ENCODE measurements at regions not wholly inside any gene's neighbourhood (a gene's known extent, or its start where the extent isn't known, plus 50 kb on each side); places are given as distances from the start of the nearest gene placed in this dataset.

DNA sequence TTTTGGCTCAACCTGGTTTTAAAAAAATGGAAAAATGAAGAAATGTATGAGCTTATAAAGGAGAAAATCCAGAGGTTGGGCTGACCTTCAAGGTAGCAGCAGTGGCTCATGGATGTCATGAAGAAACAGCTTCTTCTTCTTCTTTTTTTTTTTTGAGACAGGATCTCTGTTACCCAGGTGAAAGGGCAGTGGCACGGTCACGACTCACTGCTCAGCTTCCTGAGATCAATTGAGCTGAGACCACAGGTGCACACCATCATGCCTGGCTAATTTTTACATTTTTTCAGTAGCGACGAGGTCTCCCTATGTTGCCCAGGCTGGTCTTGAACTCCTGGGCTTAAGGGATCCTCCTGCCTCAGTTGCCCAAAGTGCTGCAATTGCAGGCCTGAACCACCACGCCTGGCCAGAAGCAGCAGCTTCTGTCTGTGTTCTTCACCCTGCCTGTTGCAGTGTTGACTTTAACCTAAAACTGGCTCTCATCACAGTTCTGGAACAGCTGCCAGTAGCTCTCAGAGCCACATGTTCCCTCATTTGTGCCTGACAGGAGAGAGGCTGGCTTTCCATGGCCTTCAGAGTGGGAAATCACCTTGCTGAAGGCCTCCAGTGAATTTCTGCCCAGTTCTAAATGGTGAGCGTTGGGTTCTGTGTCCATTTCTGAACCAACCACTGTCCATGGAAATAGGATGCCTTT is 117.7 kb downstream of the PFKFB3 start:
- TF ChIP-seq, protein P1, sequence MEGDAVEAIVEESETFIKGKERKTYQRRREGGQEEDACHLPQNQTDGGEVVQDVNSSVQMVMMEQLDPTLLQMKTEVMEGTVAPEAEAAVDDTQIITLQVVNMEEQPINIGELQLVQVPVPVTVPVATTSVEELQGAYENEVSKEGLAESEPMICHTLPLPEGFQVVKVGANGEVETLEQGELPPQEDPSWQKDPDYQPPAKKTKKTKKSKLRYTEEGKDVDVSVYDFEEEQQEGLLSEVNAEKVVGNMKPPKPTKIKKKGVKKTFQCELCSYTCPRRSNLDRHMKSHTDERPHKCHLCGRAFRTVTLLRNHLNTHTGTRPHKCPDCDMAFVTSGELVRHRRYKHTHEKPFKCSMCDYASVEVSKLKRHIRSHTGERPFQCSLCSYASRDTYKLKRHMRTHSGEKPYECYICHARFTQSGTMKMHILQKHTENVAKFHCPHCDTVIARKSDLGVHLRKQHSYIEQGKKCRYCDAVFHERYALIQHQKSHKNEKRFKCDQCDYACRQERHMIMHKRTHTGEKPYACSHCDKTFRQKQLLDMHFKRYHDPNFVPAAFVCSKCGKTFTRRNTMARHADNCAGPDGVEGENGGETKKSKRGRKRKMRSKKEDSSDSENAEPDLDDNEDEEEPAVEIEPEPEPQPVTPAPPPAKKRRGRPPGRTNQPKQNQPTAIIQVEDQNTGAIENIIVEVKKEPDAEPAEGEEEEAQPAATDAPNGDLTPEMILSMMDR (IDR thresholded peaks at IDR 0.05; ENCODE audit: borderline replicate concordance, extremely low read depth, insufficient read depth): no peak
- intact Hi-C loops (cut with DNase I): no loop called here
- H3K4me3 ChIP-seq (ENCODE audit: low read length in 3 of 3): no peak overlapping the region
- FAIRE-seq (no peak), DNase-seq (peak in 2 of 5 donors; percentile 30 to 37)
- H3K9me3 ChIP-seq (ENCODE audit: control insufficient read depth in 2 of 3, insufficient read depth in 1 of 3, low read length in 3 of 3): no peaks in the 10 kb centered on the region
- no peak overlapping the region for H3K27ac ChIP-seq (ENCODE audit: low read depth in 2 of 2, low read length in 2 of 2)
- H3K4me1 ChIP-seq (ENCODE audit: control insufficient read depth in 2 of 3, insufficient read depth in 2 of 3, low read depth in 1 of 3, low read length in 3 of 3): peaks cover 0 to 2% (median 0%) of the 10 kb centered on the region in 3 donors
- no peak overlapping the region for H3K9ac ChIP-seq (ENCODE audit: low read length in 3 of 3)
- H3K36me3 ChIP-seq (ENCODE audit: control insufficient read depth in 2 of 3, insufficient read depth in 3 of 3, low read length in 3 of 3): no peaks in the 10 kb centered on the region
- H3K27me3 ChIP-seq (ENCODE audit: control insufficient read depth, insufficient read depth, low read length): no peaks in the 10 kb centered on the region

DNA sequence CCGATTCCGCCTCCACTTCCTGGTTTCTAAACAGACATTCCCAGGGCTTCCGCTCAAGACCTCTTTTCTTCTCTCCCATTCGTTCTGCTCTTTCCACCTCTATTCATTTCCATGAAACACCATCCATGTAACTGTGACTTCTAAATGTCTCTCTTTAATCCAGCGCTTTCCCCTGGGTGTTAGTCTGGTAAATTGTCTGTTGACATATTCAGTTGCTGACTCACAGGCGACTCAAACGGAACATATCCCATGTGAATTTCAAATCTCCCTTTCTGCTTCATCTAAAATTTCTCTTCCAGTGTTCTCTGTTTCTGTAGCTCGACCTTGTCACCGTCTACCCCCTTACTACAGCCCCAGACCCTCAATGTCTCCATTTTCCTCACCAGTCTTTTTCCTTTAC is 119.1 kb downstream of the PFKFB3 start:
- TF ChIP-seq, protein P1 (IDR thresholded peaks at IDR 0.05; ENCODE audit: borderline replicate concordance, extremely low read depth, insufficient read depth): no peak
- Histone ChIP-seq H3K36me3 (ENCODE audit: control insufficient read depth in 2 of 3, insufficient read depth in 3 of 3, low read length in 3 of 3) (no peaks in the 10 kb centered on the region), H3K4me3 (ENCODE audit: low read length in 3 of 3) (no peak overlapping the region), H3K27ac (ENCODE audit: low read depth in 2 of 2, low read length in 2 of 2) (no peak overlapping the region), H3K9me3 (ENCODE audit: control insufficient read depth in 2 of 3, insufficient read depth in 1 of 3, low read length in 3 of 3) (no peaks in the 10 kb centered on the region), H3K27me3 (ENCODE audit: control insufficient read depth, insufficient read depth, low read length) (no peaks in the 10 kb centered on the region), H3K9ac (ENCODE audit: low read length in 3 of 3) (no peak overlapping the region), H3K4me1 (ENCODE audit: control insufficient read depth in 2 of 3, insufficient read depth in 2 of 3, low read depth in 1 of 3, low read length in 3 of 3) (peaks cover 0 to 2% (median 0%) of the 10 kb centered on the region in 3 donors)
- FAIRE-seq: no peak
- intact Hi-C loops (cut with DNase I): no loop called here
- DNase-seq: no peak

DNA sequence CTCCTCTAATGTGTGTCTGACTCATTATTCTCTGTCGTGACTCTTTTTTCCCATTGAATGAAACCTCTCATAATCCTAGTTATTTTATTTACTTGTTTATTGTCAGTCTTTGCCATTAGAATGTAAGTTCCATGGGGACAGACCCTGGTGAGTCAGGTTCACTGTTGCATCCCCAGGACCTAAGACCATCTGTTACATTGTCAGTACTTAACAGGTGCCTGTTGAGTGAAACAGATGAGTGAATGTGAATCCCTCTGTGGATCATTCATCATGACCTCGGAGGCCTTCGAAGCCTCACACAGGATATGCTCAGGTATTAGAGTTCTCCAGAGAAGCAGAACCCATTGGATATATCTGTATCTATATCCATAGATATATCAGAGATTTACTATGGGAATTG is 120.1 kb downstream of the PFKFB3 start:
- TF ChIP-seq, protein P1 (IDR thresholded peaks at IDR 0.05; ENCODE audit: borderline replicate concordance, extremely low read depth, insufficient read depth): no peak
- H3K4me3 ChIP-seq (ENCODE audit: low read length in 3 of 3): no peak overlapping the region
- intact Hi-C loops (cut with DNase I): no loop called here
- H3K27ac ChIP-seq (ENCODE audit: low read depth in 2 of 2, low read length in 2 of 2): no peak overlapping the region
- no peaks in the 10 kb centered on the region for H3K9me3 ChIP-seq (ENCODE audit: control insufficient read depth in 2 of 3, insufficient read depth in 1 of 3, low read length in 3 of 3)
- H3K9ac ChIP-seq (ENCODE audit: low read length in 3 of 3): no peak overlapping the region
- H3K27me3 ChIP-seq (ENCODE audit: control insufficient read depth, insufficient read depth, low read length): no peaks in the 10 kb centered on the region
- no peak for DNase-seq
- no peak for FAIRE-seq
- no peaks in the 10 kb centered on the region for H3K36me3 ChIP-seq (ENCODE audit: control insufficient read depth in 2 of 3, insufficient read depth in 3 of 3, low read length in 3 of 3)
- peaks cover 0 to 2% (median 0%) of the 10 kb centered on the region in 3 donors for H3K4me1 ChIP-seq (ENCODE audit: control insufficient read depth in 2 of 3, insufficient read depth in 2 of 3, low read depth in 1 of 3, low read length in 3 of 3)

Measured in kidney (tissue), 13 donors.